IMR-90 (cell line): ENCODE measurements at regions not wholly inside any gene's neighbourhood (a gene's known extent, or its start where the extent isn't known, plus 50 kb on each side); places are given as distances from the start of the nearest gene placed in this dataset.

Experiments used
- ATAC-seq: fragments of 200-7000 bp; cut with Tn5 transposase; 2 replicates; pipeline ENCODE4 v1.9.1; 2020; ENCODE audit warnings: low read depth, mild to moderate bottlenecking, moderate library complexity
- BruUV-seq: library from RNA; stranded (reverse); fragments of 400-500 nt; replicated peaks from 2 replicates; lab custom pipeline; 2021; lab: Mats Ljungman, UMichigan
- CTCF ChIA-PET: fragments of 300-600 bp; formaldehyde crosslinking; extraction: SDS; loops from one replicate; lab custom pipeline; 2021; ENCODE audit warnings: antibody characterized with exemption; lab: Yijun Ruan, JAX
- POLR2A ChIA-PET: fragments of 300-600 bp; sonication (Branson Sonifier 250); formaldehyde crosslinking; loops from one replicate; lab custom pipeline; 2022; ENCODE audit warnings: antibody characterized with exemption; ENCODE audit not compliant: unreplicated experiment; lab: Charles Lee
- DNase-seq: peaks from one replicate; pipeline ENCODE4 v3.0.0; 2013
- H2AFZ ChIP-seq: replicated peaks from 2 replicates; pipeline ENCODE3; 2013; ENCODE audit warnings: low read length, mild to moderate bottlenecking; ENCODE audit not compliant: poor library complexity
- H2AK5ac ChIP-seq: 2 replicates; pipeline ENCODE4 v1.6.1; 2013; ENCODE audit warnings: low read depth, low read length, inconsistent platforms
- H2AK9ac ChIP-seq: replicated peaks from 2 replicates; pipeline ENCODE3; 2013; ENCODE audit warnings: mild to moderate bottlenecking, low read depth, low read length, moderate library complexity; ENCODE audit not compliant: poor library complexity
- H2BK120ac ChIP-seq: 2 replicates; pipeline ENCODE4 v1.6.1; 2013; ENCODE audit warnings: low read depth, low read length, inconsistent platforms
- H2BK15ac ChIP-seq: 3 replicates; pipeline ENCODE4 v1.6.1; 2013; ENCODE audit warnings: low read depth, low read length, inconsistent platforms
- H2BK20ac ChIP-seq: 2 replicates; pipeline ENCODE4 v1.6.1; 2013; ENCODE audit warnings: low read depth, mild to moderate bottlenecking, inconsistent platforms, low read length, moderate library complexity
- H2BK5ac ChIP-seq: 2 replicates; pipeline ENCODE4 v1.6.1; 2013; ENCODE audit warnings: mild to moderate bottlenecking, low read depth, low read length, inconsistent platforms; ENCODE audit not compliant: poor library complexity, severe bottlenecking
- H3K14ac ChIP-seq: replicated peaks from 2 replicates; pipeline ENCODE4 v1.6.1; 2013; ENCODE audit warnings: low read depth, low read length, inconsistent platforms
- H3K18ac ChIP-seq: 2 replicates; pipeline ENCODE4 v1.6.1; 2013; ENCODE audit warnings: low read depth, low read length, control low read depth
- H3K23ac ChIP-seq: 2 replicates; pipeline ENCODE4 v1.6.1; 2013; ENCODE audit warnings: low read depth, low read length, inconsistent platforms
- H3K27ac ChIP-seq: 2 replicates; pipeline ENCODE4 v1.5.1; 2013; ENCODE audit warnings: mild to moderate bottlenecking, control low read depth, low read length; ENCODE audit not compliant: insufficient read depth
- H3K27me3 ChIP-seq: 2 replicates; pipeline ENCODE4 v1.6.1; 2013; ENCODE audit warnings: low read length; ENCODE audit not compliant: control insufficient read depth, insufficient read depth
- H3K36me3 ChIP-seq: 2 replicates; pipeline ENCODE4 v1.6.1; 2013; ENCODE audit warnings: low read length, mixed read lengths; ENCODE audit not compliant: control insufficient read depth, insufficient read depth
- H3K4ac ChIP-seq: 2 replicates; pipeline ENCODE4 v1.6.1; 2013; ENCODE audit warnings: low read depth, low read length, inconsistent platforms
- H3K4me1 ChIP-seq: 2 replicates; pipeline ENCODE4 v1.6.1; 2013; ENCODE audit warnings: low read length, mixed read lengths; ENCODE audit not compliant: control insufficient read depth, insufficient read depth
- H3K4me2 ChIP-seq: 2 replicates; pipeline ENCODE4 v1.6.1; 2013; ENCODE audit warnings: low read depth, mild to moderate bottlenecking, control low read depth, low read length, moderate library complexity
- H3K4me3 ChIP-seq: 2 replicates; pipeline ENCODE4 v1.5.1; 2013; ENCODE audit warnings: low read depth, mild to moderate bottlenecking, control low read depth, low read length, moderate library complexity; ENCODE audit not compliant: insufficient read depth
- H3K56ac ChIP-seq: 2 replicates; pipeline ENCODE4 v1.6.1; 2013; ENCODE audit warnings: low read length, inconsistent platforms; ENCODE audit not compliant: insufficient read depth; ENCODE audit errors: extremely low read depth
- H3K79me1 ChIP-seq, 2 experiments: 2 replicates each; pipeline ENCODE4 v1.6.1; 2013; ENCODE audit warnings: low read length in 2 of 2, inconsistent platforms in 1 of 2, low read depth in 1 of 2
- H3K9ac ChIP-seq: 2 replicates; pipeline ENCODE4 v1.6.1; 2013; ENCODE audit warnings: low read depth, low read length, control low read depth
- H3K9me1 ChIP-seq: 2 replicates; pipeline ENCODE4 v1.6.1; 2013; ENCODE audit warnings: low read length, inconsistent platforms; ENCODE audit not compliant: insufficient read depth
- H3K9me3 ChIP-seq: 2 replicates; pipeline ENCODE4 v1.6.1; 2013; ENCODE audit warnings: low read length; ENCODE audit not compliant: control insufficient read depth, insufficient read depth
- H4K20me1 ChIP-seq: 2 replicates; pipeline ENCODE4 v1.6.1; 2013; ENCODE audit warnings: low read length, inconsistent platforms; ENCODE audit not compliant: insufficient read depth
- H4K5ac ChIP-seq: 2 replicates; pipeline ENCODE4 v1.6.1; 2013; ENCODE audit warnings: mild to moderate bottlenecking, low read depth, low read length, control low read depth
- H4K8ac ChIP-seq, 2 experiments: 2 replicates each; pipeline ENCODE4 v1.6.1; 2013; ENCODE audit warnings: low read depth in 2 of 2, low read length in 2 of 2, control low read depth in 1 of 2, inconsistent platforms in 1 of 2
- H4K91ac ChIP-seq: 2 replicates; pipeline ENCODE4 v1.6.1; 2013; ENCODE audit warnings: low read depth, low read length, inconsistent platforms; ENCODE audit not compliant: insufficient read depth
- CHD1 ChIP-seq: IDR thresholded peaks from 2 replicates; pipeline ENCODE4 v1.6.1; 2012; ENCODE audit warnings: low read depth, low read length, improper control_type of control experiment
- MXI1 ChIP-seq: IDR thresholded peaks from 2 replicates; pipeline ENCODE4 v1.6.1; 2012; ENCODE audit warnings: low read depth, mild to moderate bottlenecking, low read length, moderate library complexity, borderline replicate concordance
- NFE2L2 ChIP-seq: fragments of 150-350 bp; IDR thresholded peaks from 2 replicates; pipeline ENCODE4 v1.6.1; 2016; ENCODE audit warnings: low read depth, mild to moderate bottlenecking, low read length
- RCOR1 ChIP-seq: IDR thresholded peaks from 2 replicates; pipeline ENCODE4 v1.6.1; 2012; ENCODE audit warnings: mild to moderate bottlenecking, low read length, improper control_type of control experiment; ENCODE audit not compliant: insufficient replicate concordance
- RFX5 ChIP-seq: IDR thresholded peaks from 2 replicates; pipeline ENCODE4 v1.8.0; 2012; ENCODE audit warnings: low read depth, mild to moderate bottlenecking, low read length, moderate library complexity
- SMC3 ChIP-seq: fragments of 150-350 bp; IDR thresholded peaks from 2 replicates; pipeline ENCODE4 v1.6.1; 2016; ENCODE audit warnings: low read depth, mild to moderate bottlenecking, antibody characterized with exemption, low read length, moderate library complexity
- WGBS, 2 experiments: methylation state at CpG; one replicate each; pipeline versions ENCODE4 v1.1.5 to v1.1.7; 2013; ENCODE audit warnings: missing lambda C conversion rate in 2 of 2; ENCODE audit not compliant: insufficient read length in 1 of 2; ENCODE audit errors: extremely low coverage in 2 of 2; 5-methylcytosine and 5-hydroxymethylcytosine counted together
- dilution Hi-C: fragments of 300-500 bp; cut with HindIII; formaldehyde crosslinking; loops from one replicate; pipeline ENCODE4 v1.14.3; 2018; ENCODE audit warnings: low sequenced_read_pairs; ENCODE audit not compliant: unreplicated experiment
- in situ Hi-C: fragments of 300-500 bp; cut with MboI; formaldehyde crosslinking; loops from 3 replicates; pipeline ENCODE4 v1.14.3; 2019; ENCODE audit warnings: low sequenced_read_pairs, inconsistent platforms, mixed read lengths
- intact Hi-C: fragments of 100-400 bp; cut with micrococcal nuclease; formaldehyde crosslinking; loops from 2 replicates; pipeline ENCODE4 v1.10.0; 2022
- TF ChIP-seq, protein P1 (sequence below): conservative IDR thresholded peaks from 2 replicates; pipeline ENCODE4 v1.5.1; 2012; ENCODE audit warnings: mild to moderate bottlenecking, low read depth, low read length, improper control_type of control experiment
- TF ChIP-seq, protein P2 (sequence below): fragments of 150-350 bp; IDR thresholded peaks from 2 replicates; pipeline ENCODE4 v1.6.1; 2017; ENCODE audit warnings: mild to moderate bottlenecking, antibody characterized with exemption, low read length, low read depth

DNA sequence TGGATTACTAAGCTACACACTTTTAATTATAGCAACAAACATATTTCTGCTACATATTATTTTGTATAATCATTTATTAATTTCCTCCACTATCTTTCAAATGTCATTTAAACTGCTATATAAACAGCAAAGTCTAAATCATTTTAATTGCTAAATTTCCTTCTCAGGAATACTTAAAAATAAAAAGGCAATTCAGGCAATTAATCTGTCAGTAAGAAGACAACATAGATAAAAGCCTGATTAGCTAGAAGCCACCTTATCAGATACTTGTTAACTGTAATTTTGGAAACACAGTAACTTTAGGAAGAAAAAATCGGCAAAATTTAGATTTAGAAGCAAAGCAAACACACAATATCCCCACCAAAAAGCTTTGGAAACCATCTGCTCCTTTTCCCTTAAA lies 188.2 kb upstream of the ZNF804A start:
- no peak overlapping the region for H2BK15ac ChIP-seq
- H2AK5ac ChIP-seq: no peak overlapping the region
- dilution Hi-C loops: no loop called here
- H3K4ac ChIP-seq: no peak overlapping the region
- no peaks in the 10 kb centered on the region for H4K20me1 ChIP-seq
- H3K36me3 ChIP-seq: no peaks in the 10 kb centered on the region
- H3K18ac ChIP-seq: no peak overlapping the region
- no peak overlapping the region for H2AK9ac ChIP-seq
- TF ChIP-seq CHD1: no peak
- TF ChIP-seq MXI1: no peak
- no peak for TF ChIP-seq NFE2L2
- no peak for TF ChIP-seq RFX5
- TF ChIP-seq SMC3: no peak
- TF ChIP-seq, protein P1, sequence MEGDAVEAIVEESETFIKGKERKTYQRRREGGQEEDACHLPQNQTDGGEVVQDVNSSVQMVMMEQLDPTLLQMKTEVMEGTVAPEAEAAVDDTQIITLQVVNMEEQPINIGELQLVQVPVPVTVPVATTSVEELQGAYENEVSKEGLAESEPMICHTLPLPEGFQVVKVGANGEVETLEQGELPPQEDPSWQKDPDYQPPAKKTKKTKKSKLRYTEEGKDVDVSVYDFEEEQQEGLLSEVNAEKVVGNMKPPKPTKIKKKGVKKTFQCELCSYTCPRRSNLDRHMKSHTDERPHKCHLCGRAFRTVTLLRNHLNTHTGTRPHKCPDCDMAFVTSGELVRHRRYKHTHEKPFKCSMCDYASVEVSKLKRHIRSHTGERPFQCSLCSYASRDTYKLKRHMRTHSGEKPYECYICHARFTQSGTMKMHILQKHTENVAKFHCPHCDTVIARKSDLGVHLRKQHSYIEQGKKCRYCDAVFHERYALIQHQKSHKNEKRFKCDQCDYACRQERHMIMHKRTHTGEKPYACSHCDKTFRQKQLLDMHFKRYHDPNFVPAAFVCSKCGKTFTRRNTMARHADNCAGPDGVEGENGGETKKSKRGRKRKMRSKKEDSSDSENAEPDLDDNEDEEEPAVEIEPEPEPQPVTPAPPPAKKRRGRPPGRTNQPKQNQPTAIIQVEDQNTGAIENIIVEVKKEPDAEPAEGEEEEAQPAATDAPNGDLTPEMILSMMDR: no peak
- TF ChIP-seq, protein P2, sequence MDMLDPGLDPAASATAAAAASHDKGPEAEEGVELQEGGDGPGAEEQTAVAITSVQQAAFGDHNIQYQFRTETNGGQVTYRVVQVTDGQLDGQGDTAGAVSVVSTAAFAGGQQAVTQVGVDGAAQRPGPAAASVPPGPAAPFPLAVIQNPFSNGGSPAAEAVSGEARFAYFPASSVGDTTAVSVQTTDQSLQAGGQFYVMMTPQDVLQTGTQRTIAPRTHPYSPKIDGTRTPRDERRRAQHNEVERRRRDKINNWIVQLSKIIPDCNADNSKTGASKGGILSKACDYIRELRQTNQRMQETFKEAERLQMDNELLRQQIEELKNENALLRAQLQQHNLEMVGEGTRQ: no peak
- TF ChIP-seq RCOR1: no peak
- BruUV-seq: no TSS peak
- no peak overlapping the region for H3K56ac ChIP-seq
- intact Hi-C loops: no loop called here
- WGBS, 2 experiments: no CpG with 5 or more reads among the region's 1 CpG
- H4K5ac ChIP-seq: no peak overlapping the region
- no peak overlapping the region for H3K4me3 ChIP-seq
- POLR2A ChIA-PET: no interaction called here
- no peak overlapping the region for H3K14ac ChIP-seq
- no peak overlapping the region for H4K91ac ChIP-seq
- no peak overlapping the region for H2BK20ac ChIP-seq
- no peak overlapping the region for H3K27ac ChIP-seq
- in situ Hi-C loops: no loop called here
- no peak overlapping the region for H3K9ac ChIP-seq
- no peak overlapping the region for H2AFZ ChIP-seq
- no peaks in the 10 kb centered on the region for H3K9me1 ChIP-seq
- no peak overlapping the region for H2BK5ac ChIP-seq
- CTCF ChIA-PET: no interaction called here
- no peak for DNase-seq
- no peaks in the 10 kb centered on the region for H3K79me1 ChIP-seq
- no peak overlapping the region for H3K4me2 ChIP-seq
- no peak overlapping the region for H4K8ac ChIP-seq
- H3K4me1 ChIP-seq: no peaks in the 10 kb centered on the region
- no peak for ATAC-seq
- H3K27me3 ChIP-seq: no peaks in the 10 kb centered on the region
- no peak overlapping the region for H3K23ac ChIP-seq
- H3K9me3 ChIP-seq: no peaks in the 10 kb centered on the region
- H2BK120ac ChIP-seq: no peak overlapping the region
